Suprapubic skin (tissue), 4 donors: ENCODE measurements at regions not wholly inside any gene's neighbourhood (a gene's known extent, or its start where the extent isn't known, plus 50 kb on each side); places are given as distances from the start of the nearest gene placed in this dataset.

ENCODE experiments used
- DNase-seq, 2 donors: peaks; one replicate each; pipeline ENCODE4 v3.0.0-alpha.2; 2019; ENCODE audit warnings: low spot score in 2 of 2
- H3K27ac ChIP-seq: fragments of 200-600 bp; sonication (generic); one replicate; pipeline ENCODE4 v1.5.1; 2019
- H3K27me3 ChIP-seq: fragments of 200-600 bp; sonication (generic); one replicate; pipeline ENCODE4 v1.5.1; 2019
- H3K36me3 ChIP-seq: fragments of 200-600 bp; sonication (generic); one replicate; pipeline ENCODE4 v1.5.1; 2019
- H3K4me1 ChIP-seq: fragments of 200-600 bp; sonication (generic); one replicate; pipeline ENCODE4 v1.5.1; 2019
- H3K4me3 ChIP-seq: fragments of 200-600 bp; sonication (generic); one replicate; pipeline ENCODE4 v1.5.1; 2019; ENCODE audit warnings: mild to moderate bottlenecking
- H3K9me3 ChIP-seq: fragments of 200-600 bp; sonication (generic); one replicate; pipeline ENCODE4 v1.5.1; 2019
- CTCF ChIP-seq, 2 donors: fragments of 200-600 bp in 1 of 2; fragments of 450-650 bp in 1 of 2; sonication (generic) in 1 of 2; IDR thresholded peaks; one replicate each; pipeline ENCODE4 v1.5.1; 2016 to 2019; ENCODE audit warnings: antibody characterized with exemption in 2 of 2, mild to moderate bottlenecking in 1 of 2, moderate library complexity in 1 of 2
- EP300 ChIP-seq: sonication (generic); formaldehyde crosslinking; IDR thresholded peaks from one replicate; pipeline ENCODE4 v1.6.1; 2017; ENCODE audit warnings: antibody characterized with exemption
- POLR2A ChIP-seq, 2 donors: fragments of 450-650 bp; IDR thresholded peaks; one replicate each; pipeline ENCODE4 v1.6.1; 2017; ENCODE audit warnings: antibody characterized with exemption in 2 of 2, mild to moderate bottlenecking in 2 of 2, moderate library complexity in 2 of 2
- POLR2AphosphoS5 ChIP-seq, 3 donors: sonication (generic); formaldehyde crosslinking; IDR thresholded peaks; one replicate each; pipeline ENCODE4 v1.6.1; 2017; ENCODE audit warnings: antibody characterized with exemption in 3 of 3
- WGBS: methylation state at CpG from one replicate; pipeline ENCODE4 v1.1.5; 2018; 5-methylcytosine and 5-hydroxymethylcytosine counted together

- Histone ChIP-seq H3K9me3 (peaks cover 8% of the 10 kb centered on the region), H3K27me3 (no peaks in the 10 kb centered on the region), H3K4me3 (no peak overlapping the region), H3K27ac (no peak overlapping the region), H3K36me3 (no peaks in the 10 kb centered on the region), H3K4me1 (no peaks in the 10 kb centered on the region)
- no peak for DNase-seq
- TF ChIP-seq CTCF (IDR thresholded peaks at IDR 0.05) (no peak), EP300 (no peak), POLR2AphosphoS5 (IDR thresholded peaks at IDR 0.05) (no peak), POLR2A (IDR thresholded peaks at IDR 0.05) (no peak)
- 72% methylated on average over 2 of the region's 2 CpGs for WGBS
Measured at GRCh38 chr9:78462611-78463010, 165.7 kb downstream of the PSAT1 start.

GRCh38 chr9:78463750-78464149, 166.8 kb downstream of the PSAT1 start:
- no peak for TF ChIP-seq POLR2AphosphoS5 (IDR thresholded peaks at IDR 0.05)
- TF ChIP-seq POLR2A (IDR thresholded peaks at IDR 0.05) = no peak
- no peak for TF ChIP-seq EP300
- no peak for TF ChIP-seq CTCF (IDR thresholded peaks at IDR 0.05)
- H3K27me3 ChIP-seq = no peaks in the 10 kb centered on the region
- H3K4me3 ChIP-seq = no peak overlapping the region
- 72% methylated on average over 3 of the region's 3 CpGs for WGBS
- no peaks in the 10 kb centered on the region for H3K4me1 ChIP-seq
- H3K36me3 ChIP-seq = no peaks in the 10 kb centered on the region
- H3K9me3 ChIP-seq = peaks cover 8% of the 10 kb centered on the region
- no peak for DNase-seq
- no peak overlapping the region for H3K27ac ChIP-seq

- Histone ChIP-seq H3K4me3 (no peak overlapping the region), H3K4me1 (no peaks in the 10 kb centered on the region), H3K36me3 (no peaks in the 10 kb centered on the region), H3K9me3 (no peaks in the 10 kb centered on the region), H3K27ac (no peak overlapping the region), H3K27me3 (no peaks in the 10 kb centered on the region)
- no peak for TF ChIP-seq CTCF (IDR thresholded peaks at IDR 0.05)
- TF ChIP-seq POLR2A (IDR thresholded peaks at IDR 0.05) = no peak
- TF ChIP-seq EP300 = no peak
- no peak for TF ChIP-seq POLR2AphosphoS5 (IDR thresholded peaks at IDR 0.05)
- WGBS = 74% methylated on average over 7 of the region's 7 CpGs
- no peak for DNase-seq
Measured at GRCh38 chr9:78468231-78468630, 171.3 kb downstream of the PSAT1 start.

GRCh38 chr9:78468974-78469576, 172.2 kb downstream of the PSAT1 start:
- WGBS = 75% methylated on average over 5 of the region's 5 CpGs
- DNase-seq = no peak
- H3K4me1 ChIP-seq = no peaks in the 10 kb centered on the region
- no peak overlapping the region for H3K27ac ChIP-seq
- no peak for TF ChIP-seq EP300
- TF ChIP-seq POLR2A (IDR thresholded peaks at IDR 0.05) = no peak
- H3K9me3 ChIP-seq = no peaks in the 10 kb centered on the region
- no peak overlapping the region for H3K4me3 ChIP-seq
- H3K36me3 ChIP-seq = no peaks in the 10 kb centered on the region
- no peaks in the 10 kb centered on the region for H3K27me3 ChIP-seq

- Histone ChIP-seq H3K27ac (no peak overlapping the region), H3K9me3 (no peaks in the 10 kb centered on the region), H3K27me3 (no peaks in the 10 kb centered on the region), H3K36me3 (no peaks in the 10 kb centered on the region), H3K4me3 (no peak overlapping the region), H3K4me1 (no peaks in the 10 kb centered on the region)
- DNase-seq = no peak
- TF ChIP-seq EP300 (no peak), POLR2AphosphoS5 (IDR thresholded peaks at IDR 0.05) (no peak), POLR2A (IDR thresholded peaks at IDR 0.05) (no peak), CTCF (IDR thresholded peaks at IDR 0.05) (no peak)
Measured at GRCh38 chr9:78470216-78470615, 173.3 kb downstream of the PSAT1 start.

- WGBS = 80% methylated on average over 5 of the region's 5 CpGs
- Histone ChIP-seq H3K27ac (no peak overlapping the region), H3K9me3 (no peaks in the 10 kb centered on the region), H3K4me1 (no peaks in the 10 kb centered on the region), H3K27me3 (no peaks in the 10 kb centered on the region), H3K36me3 (no peaks in the 10 kb centered on the region), H3K4me3 (no peak overlapping the region)
- DNase-seq = no peak
- no peak for TF ChIP-seq POLR2AphosphoS5 (IDR thresholded peaks at IDR 0.05)
- TF ChIP-seq CTCF (IDR thresholded peaks at IDR 0.05) = no peak
- no peak for TF ChIP-seq POLR2A (IDR thresholded peaks at IDR 0.05)
- no peak for TF ChIP-seq EP300
Measured at GRCh38 chr9:78470741-78471140, 173.8 kb downstream of the PSAT1 start.
